ENCODE measurements at regions not wholly inside any gene's neighbourhood (a gene's known extent, or its start where the extent isn't known, plus 50 kb on each side); places are given as distances from the start of the nearest gene placed in this dataset.
"Not testable (repeated sequence)": the region's sequence is repeated elsewhere in the genome, so short reads cannot be mapped to it uniquely, and the experiment has no call there.

DNA sequence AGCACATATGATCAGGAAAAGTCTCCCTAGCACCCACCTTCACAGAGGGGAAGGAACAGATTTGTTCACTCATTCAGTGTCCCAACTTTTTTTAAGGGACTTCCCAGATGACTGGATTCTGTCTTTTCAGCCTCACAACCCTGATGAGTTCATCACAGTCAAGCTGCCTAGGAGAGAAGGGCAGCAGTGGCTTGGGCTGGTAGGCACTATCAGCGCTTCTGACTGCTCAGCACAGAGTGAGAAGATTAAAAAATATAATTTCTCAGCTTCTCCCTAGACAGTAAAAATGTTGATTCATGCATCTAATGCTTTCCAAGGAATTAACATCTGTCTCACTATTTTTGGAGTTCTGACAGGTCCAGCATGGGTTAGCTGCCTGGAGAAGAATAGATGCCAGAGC is 328.2 kb downstream of the DTHD1 start:
- no peak for DNase-seq

DNA sequence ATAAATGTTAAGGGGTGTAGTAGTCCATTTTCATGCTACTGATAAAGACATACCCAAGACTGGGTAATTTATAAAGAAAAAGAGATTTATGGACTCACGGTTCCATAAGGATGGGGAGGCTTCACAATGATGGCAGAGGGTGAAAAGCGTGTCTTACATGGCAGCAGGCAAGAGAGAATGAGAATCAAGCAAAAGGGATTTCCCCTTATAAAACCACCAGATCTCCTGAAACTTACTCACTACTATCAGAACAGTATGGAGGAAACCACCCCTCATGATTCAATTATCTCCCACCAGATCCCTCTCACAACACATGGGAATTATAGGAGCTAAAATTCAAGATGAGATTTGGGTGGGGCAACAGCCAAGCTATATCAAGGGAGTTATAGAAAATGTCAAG is 329.2 kb downstream of the DTHD1 start:
- no peak for DNase-seq

DNA sequence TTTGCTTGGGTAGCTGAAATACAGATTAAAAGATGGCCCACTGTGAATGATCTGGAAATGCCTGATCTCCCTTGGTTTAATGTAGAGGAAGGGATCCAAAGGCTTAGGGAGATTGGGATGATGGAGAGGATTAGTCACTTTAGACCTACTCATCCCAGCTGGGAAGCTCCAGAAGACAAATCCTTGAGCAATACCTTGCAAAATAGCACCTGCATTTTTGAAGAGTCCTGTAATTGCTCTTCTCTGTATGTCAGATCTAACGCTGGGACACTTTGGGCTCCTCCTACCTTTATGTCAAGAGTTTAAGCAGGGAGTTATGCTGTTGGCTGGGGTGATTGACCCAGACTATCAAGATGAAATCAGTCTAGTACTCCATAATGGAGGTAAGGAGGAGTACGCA is 331.7 kb downstream of the DTHD1 start:
- DNase-seq = not testable (repeated sequence)

DNA sequence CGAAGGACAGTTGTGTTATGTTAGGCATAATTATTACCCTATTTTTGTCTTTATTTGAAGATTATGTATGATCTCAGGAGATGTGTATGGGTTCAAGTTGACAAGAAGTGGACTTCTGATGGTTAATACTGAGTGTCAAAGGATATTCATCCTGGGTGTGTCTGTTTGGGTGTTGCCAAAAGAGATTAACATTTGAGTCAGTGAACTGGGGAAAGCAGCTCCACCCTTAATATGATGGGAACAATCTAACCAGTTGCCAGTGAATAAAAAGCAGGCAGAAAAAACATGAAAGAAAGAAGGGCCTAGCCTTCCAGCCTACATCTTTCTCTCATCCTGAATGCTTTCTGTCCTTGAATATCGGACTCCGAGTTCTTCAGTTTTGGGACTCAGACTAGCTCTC is 332.6 kb downstream of the DTHD1 start:
- DNase-seq = no peak

DNA sequence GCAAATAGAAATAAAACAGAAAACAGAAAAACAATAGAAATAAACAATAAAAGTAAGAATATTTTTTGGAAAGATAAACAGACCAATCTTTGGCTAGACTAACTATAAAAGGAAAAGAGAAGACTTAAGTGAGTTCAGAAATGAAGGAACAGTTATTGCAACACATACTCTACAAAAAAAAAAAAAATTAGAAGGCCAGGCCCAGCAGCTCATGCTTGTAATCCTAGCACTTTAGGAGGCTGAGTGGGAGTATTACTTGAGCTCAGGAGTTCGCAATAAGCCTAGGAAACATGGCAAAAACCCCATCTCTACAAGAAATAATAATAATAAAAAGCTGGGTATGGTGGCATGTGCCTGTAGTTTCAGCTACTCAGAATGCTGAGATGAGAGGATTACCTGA is 336.7 kb downstream of the DTHD1 start:
- no peak for DNase-seq

DNA sequence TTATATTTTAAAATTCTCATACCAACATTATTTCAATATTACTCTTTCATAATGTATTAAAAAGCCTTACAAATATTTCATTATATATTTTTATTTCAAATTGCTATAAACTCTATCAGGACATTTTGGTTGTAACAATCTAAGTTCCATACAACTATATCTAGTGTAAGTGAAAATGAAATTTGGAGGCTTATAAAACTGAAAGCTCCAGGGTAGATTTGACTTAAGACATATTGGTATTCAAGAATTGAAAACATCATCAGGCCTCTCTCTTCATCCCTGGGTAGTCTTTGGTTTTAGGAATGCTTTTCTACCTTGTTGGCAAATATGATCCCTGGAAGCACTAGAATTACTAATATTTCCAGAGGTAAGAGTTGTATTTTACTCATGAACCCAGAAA is 342.6 kb downstream of the DTHD1 start:
- no peak for DNase-seq

DNA sequence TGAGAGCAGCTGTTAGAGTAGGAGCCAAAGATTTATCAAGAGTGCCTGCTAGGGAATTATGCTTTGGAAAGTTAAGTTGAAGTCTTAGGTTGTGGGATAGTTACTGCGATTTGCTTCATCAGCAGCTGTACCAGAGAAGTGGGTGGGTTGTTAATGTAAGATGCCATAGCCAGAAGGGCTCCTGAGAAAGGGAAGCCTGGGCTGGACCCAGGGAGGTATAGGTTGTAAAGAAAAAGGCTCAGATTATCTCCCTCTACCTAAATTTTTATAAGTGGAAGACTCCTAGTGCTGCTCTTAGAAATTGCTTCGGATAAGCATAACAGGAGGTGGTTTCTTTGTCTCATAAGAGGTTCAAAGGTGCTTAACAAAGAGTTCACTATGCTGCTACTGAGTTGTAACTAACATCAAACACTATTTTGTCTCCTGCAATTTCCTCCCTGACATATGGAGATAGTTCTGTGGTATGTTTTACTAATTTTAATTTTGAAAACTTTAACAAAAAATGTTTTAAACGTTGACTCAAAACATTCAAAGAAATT is 356.9 kb downstream of the DTHD1 start:
- DNase-seq = no peak

DNA sequence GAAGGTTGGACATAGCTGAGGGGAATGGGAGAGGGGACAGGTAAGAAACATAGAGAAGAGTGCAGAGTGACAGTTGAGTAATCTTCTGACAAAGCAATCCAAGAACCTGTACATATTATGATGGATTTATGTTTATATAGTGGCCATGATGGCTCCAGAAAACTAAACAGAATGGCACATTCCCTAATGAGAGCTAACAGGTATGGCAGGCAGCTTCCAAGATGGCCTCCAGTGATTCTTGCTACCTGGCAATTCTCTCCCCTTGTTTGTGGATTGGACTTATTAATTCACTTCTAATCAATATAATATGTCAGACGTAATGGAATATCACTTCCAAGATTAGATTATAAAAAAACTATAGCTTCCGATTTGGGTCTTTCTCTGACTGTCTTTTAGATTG is 359.5 kb downstream of the DTHD1 start:
- DNase-seq = no peak

DNA sequence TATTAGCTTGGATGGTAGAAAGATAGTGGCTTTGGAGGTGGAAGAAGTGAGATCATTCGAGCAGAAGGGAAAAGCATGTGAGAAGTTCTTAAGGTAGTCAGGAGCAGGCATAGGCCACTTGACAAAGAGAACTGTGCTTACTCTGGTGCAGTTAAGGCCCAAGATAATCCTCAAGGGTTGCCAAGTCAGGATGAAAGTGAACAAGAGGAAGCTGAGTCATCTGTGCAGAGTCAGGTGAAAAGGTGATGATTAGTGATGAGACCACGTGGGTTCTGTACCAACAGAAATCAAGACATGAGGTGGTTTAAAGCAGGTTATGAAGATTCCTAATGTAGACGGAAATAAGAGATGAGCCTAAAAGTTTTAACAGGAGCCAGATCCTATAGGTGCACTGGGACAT is 369.8 kb downstream of the DTHD1 start:
- DNase-seq = no peak

DNA sequence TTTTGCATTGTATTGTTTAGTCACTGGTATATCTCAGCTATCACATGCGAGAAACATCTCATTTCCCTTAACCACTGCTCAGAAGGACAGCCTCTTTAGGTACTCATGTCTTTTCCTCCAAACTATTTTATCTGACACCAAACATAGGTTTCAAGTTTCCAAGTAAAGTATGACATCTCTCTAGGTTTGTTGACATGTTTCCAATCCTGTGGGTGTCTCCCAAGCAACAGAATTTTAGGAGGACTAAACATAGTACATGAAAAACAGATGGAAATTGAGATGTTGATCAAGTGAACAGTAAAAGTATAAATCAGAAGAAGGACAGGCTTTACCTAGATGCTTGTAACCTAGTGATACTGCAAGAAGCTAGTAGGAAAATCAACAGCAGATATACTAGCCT is 371.4 kb downstream of the DTHD1 start:
- DNase-seq = no peak

DNA sequence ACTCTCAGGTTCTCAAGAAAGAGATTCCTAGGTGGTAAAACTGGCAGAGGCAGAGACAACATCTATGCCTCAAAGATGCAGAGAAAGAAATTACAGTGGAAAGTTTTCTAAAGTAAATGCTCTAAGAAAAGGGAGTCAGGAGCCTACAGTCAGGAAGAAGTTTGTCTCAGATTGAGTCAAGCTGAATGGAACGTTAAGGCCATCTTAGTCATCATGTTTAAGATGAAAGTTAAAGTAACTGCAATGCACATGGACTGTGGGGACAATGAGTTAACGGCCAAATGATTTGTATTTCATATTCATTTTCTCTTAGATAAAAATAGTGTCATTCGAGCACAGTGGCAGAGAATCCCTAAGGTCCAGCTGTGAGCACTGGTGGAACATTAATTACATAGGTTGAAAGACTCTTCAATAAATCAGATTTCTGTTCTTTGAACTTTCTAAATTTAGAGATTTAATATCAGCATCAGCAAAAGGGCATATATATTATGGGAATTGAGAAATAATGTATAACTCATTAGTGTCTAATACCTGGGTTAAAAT is 384.6 kb downstream of the DTHD1 start:
- no peak for DNase-seq

DNA sequence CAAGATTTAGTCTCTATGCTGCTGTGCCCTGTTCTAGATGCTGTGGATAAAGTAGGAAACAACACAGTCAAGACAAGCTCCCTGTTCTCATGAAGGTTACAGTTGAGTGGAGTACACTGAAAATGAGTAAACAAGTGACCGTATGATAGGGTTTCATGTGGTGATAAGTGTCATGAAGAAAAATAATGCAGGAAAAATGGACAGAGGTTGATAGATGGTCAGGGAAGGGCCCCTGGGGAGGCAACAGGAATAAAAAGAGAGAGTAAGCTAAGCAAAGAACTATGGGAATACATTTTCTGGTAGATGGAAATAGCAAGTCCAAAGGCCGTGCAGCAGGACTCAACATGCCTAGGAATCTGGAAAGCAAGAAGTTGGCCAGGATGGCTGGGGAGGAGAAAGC is 394.0 kb downstream of the DTHD1 start:
- DNase-seq = no peak

DNA sequence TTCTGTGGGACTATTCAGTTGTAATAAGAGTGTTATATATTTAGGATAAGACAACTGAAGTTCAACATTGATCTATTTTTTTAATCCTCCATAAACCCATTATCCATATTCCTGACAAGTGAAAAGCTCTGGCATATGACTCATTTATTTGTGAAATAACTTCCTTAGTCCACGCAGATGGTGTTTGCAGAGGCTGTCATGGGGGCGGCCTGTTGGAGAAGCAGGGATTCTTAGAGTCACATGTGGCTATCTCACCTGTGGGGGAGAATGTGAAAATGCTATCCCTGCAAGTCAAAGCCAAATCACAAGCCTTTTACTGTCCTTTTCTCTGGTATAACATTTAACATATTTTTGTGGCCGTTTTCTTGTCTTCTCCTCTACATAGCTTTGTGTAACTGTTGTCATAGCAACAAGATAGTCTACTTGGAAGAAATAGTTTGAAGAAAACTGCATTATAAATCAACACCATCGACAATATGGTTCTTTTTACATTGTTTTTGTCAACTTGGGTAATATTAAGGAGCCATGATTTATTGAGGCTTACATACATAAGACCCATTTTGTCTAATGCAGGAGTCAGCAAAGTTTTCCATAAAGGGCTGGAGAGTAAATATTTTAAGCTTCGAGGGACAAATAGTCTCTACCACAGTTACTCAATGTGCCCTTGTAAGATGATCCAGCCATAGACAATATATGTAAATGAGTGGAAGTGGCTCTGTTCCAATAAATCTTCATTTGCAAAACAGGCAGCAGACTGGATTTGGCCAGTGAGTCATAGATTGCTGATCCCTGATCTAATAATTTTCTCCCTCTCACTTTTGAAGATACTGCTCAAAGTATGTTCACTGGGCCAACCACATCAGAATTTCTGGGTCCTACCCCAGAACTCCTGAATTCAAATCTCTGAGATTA is 395.0 kb downstream of the DTHD1 start:
- DNase-seq = no peak

DNA sequence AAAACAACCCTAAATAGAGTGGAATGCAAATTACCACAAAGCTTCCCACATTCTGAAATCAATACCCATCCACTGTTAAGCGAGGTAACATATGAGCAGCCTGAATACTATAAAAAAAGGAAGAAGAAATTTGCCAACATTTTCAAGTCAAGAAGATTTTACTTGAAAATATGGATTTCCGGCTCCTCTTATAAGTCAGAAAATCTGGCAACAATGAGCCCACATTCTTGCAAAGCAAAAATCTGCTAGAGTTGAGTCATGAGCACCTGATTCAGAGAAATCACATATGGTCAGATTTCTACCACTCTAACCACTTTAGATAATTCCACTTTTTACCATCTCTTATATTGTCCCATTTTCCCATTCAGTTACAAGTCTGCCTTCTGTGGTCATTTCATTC is 395.7 kb downstream of the DTHD1 start:
- no peak for DNase-seq

DNA sequence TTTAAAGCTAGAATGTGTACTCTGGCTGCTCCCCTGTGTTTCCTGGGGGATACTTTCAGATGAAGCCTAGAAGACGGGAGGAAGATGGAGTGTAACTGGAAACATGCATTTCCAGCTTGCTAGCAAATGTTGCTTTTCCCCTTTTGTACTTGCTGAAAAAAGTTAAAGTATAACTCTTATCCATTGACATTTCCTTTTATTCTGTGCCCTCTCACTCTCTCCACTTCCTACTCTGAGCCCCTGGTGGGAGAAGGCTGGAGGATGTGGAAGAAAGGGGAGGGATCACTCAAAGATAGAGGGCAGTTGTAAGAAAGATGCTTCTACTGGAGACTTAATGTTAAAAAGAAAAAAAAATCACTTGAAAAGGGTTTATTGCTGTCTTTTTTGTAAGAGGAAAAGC is 396.5 kb downstream of the DTHD1 start:
- no peak for DNase-seq

DNA sequence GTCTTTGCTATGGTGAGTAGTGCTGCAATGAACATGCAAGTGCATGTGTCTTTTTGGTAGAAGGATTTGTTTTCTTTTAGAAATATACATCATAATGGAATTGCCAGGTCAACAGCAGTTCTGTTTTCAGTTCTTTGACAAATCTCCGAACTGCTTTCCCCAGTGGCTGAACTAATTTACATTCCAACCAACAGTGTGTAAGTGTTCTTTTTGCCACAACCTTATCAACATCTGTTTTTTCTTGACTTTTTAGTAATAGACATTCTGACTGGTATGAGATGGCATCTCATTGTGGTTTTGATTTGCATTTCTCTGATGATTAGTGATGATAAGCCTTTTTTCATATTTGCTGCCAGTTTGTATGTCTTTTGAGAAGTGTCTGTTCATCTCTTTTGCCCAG is 406.3 kb downstream of the DTHD1 start:
- DNase-seq = no peak

DNA sequence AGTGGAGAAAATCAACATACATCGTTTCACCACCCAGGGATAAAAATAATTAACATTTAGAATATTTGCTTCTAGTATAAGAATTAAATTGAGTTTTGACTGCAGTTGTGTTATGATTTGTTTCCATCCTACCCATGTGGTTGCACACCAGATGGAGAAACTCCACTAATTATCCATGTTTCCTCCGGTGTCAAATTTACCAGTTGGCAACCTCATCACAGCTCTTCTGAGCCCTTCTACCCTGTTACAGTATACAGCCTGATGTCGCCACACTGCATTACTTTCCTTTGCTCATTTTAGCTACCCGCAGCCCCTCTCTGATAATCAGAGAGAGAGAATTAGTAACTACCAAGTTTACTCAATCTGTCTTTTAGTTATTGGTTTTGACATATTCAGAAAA is 411.2 kb downstream of the DTHD1 start:
- DNase-seq = no peak

DNA sequence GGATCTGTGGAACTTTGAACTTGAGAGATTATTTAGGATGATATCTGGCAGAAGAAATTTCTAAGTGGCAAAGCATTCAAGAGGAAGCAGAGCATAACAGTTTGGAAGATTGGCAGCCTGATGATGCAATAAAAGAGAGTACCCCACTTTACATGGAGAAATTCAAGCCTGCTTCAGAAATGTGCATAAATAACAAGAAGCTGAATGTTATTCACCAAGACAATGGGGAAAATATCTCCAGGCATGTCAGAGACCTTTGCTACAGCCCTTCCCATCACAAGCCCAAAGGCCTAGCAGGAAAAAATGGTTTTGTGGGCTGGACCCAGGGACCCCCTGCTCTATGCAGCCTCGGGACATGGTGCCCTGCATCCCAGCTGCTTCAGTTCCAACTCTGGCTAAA is 420.8 kb downstream of the DTHD1 start:
- DNase-seq = no peak

DNA sequence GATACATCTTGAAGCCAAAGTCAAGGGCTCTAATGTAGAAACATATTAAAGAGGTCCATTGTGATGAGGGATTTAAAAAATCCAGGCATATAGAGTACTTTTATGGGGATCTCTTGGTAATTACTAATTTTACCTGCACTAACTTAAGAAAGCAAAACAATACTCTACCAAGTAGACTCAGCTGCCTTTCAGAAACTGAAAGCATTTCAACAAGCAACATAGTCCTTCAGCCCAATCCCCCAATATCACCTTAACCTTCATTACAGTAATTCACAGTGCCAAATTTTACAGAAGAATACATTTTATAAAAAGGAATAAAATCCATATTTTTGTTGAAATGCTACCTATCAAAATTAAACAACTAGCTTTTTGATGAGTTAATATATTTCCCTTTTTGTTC is 422.9 kb downstream of the DTHD1 start:
- DNase-seq = no peak

DNA sequence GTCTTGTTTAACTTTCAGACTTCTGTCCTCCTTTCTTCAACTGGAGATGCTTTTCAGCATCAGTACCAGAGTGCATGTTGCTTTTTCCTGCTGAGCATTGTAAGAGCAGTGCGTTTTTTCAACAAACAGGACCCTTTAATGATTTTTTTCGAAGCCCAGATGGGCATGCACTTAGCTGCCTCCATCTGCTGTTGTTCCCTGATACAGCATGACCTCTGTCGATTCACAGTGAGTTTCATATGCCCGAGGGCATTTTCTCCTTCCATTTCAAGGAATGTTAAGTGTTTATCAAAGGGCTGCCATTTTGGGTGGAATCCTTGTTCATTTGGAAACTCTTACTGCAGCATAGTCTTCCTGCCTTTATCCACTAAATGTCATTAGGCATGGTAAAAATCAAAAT is 428.6 kb downstream of the DTHD1 start:
- no peak for DNase-seq

DNA sequence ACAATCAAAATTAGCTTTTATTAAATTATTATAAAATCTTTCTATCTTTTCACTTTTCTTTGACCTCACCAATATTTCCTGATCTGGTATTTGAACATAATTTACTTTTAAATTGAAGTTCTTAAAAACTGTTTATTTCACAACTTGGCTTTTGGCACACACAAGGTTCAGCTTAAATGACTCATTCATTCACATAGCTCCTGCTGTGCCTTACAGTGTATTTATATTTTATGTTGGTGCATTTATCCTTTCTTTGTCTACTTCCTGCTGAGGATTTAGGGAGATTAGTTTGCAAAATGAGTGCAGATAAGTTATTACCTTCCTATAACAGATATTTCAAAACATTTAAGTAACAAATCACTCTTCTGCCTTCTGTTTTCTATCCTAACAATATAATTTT is 430.6 kb downstream of the DTHD1 start:
- no peak for DNase-seq

DNA sequence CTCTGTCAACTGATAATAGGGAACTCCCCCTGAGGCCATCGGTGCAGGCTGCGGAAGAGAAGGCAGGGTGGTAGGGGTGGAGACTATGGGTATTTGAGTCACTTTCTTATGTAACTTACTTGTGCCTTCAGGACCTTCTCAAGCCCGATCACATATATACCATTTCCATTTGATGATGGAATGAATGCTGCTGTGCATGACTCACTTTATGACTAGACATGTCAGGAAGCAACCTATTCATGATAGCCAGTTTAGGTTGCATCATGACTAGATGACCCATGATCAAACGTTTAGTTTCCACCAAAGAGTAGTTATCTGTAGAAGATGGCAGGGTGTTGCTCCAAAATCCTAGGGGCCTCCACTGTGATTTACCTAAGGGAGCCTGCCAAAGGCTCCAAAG is 435.5 kb downstream of the DTHD1 start:
- no peak for DNase-seq

DNA sequence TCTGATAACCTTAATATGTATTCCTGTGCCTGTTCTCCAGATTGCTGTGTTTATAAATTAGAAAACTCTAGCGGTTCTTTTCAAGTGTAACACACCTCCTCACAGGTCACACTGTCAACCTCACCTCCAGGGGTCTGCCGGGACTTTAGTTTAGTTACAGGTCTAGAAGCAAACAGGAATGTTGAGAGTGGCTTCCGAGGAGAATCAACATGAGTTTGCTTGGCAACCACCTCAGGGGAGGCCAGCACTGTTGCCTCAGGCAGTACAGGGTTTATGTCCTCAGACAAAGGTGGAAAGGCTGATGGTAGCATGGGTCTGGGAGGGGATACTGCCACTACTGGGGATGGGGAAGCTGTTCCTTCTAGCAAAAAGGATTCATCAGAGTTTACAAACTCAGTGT is 438.0 kb downstream of the DTHD1 start:
- DNase-seq = no peak

DNA sequence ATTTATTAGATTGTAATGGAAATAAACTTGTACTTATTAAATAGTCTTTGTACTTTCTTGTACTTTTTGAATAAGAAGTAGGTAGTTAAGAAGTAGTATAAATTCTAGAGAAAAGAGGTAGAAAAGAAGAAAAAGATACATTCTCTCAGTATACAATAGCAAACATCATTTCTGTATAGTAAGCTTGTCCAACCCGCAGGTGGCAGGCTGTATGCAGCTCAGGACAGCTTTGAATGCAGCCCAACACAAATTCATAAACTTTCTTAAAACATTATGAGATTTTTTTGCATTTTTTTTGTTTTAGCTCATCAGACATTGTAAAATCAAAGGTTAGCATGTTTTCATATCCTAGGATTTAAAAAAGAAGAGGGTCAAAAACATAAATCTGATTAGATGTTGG is 441.6 kb downstream of the DTHD1 start:
- DNase-seq = no peak

DNA sequence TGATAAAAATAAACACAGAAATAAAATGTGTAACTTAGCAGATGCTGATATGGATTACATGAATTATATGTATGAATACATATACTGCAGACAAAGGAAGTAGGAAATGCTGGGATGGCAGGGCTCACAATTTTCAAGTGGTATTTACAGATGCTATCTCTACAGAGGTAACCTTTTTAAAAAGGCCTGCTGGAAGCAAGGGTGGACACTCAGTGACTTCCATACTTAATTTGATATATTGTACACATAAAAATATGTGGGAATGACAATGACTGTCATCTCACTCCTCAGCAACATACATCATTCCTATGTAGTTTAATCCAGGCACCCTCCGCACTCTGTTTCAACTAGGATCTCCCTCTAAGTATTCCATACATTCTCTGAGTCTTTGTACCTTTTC is 452.9 kb downstream of the DTHD1 start:
- DNase-seq = no peak
